Suppressor macrophage treated with lipopolysaccharide for 4 hours (primary cell): ENCODE measurements at regions not wholly inside any gene's neighbourhood (a gene's known extent, or its start where the extent isn't known, plus 50 kb on each side); places are given as distances from the start of the nearest gene placed in this dataset.

Source experiments
- DNase-seq: peaks from one replicate; pipeline ENCODE4 v3.0.0-alpha.2; 2020

DNA sequence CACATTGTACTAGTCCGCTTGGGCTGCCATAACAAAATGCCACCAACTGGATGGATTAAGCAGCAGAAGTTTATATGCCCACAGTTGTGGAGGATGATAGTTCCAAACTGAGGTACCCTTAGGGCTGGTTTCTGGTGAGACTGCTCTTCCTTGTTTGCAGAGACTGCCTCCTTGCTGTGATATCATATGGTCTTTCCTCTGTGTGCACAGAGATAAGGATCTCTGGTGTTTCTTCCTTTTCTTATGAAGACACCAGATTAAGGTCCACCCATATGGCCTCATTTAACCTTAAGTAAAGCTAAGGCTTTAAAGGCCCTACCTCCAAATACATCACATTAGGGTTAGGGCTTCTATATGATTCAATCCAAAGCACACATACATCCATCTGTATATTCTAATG is 738.2 kb upstream of the GCFC2 start:
- no peak for DNase-seq

DNA sequence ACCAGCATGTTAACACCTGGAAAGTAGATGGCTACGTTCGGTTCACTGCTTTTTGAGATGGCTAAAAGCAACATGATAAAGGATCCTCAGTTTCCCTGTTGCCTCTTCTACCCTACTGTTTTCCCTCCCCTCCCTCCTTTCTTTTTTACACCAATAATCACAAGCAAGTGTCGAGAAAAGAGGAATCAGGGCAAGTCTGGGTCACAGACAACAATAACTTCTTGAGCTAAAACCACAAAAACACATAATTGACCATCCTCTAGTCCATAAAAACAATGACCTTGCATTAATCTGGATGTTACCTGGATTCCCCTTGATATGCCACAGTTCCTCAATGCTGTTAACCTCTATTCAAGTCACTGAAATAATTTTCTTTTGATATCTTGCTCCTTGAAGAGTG is 736.6 kb upstream of the GCFC2 start:
- no peak for DNase-seq

DNA sequence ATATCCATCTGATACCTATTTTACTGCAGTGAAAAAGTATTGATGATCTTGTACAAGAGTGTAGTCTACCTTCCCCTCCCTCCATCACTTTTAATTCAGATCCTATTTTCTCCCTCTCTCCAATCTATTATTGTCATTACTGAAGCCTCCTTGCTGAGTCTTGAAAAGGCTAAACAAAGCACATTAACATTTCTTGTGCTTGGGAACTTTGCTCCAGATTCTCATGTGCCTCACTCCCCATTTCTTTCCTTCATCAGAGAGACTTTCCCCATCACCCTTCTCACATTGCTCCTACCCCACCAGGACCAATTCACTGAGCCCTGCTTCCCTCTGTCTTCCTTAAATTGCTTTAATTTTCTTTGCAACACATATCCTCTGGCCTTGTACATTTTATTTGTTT is 736.2 kb upstream of the GCFC2 start:
- no peak for DNase-seq

DNA sequence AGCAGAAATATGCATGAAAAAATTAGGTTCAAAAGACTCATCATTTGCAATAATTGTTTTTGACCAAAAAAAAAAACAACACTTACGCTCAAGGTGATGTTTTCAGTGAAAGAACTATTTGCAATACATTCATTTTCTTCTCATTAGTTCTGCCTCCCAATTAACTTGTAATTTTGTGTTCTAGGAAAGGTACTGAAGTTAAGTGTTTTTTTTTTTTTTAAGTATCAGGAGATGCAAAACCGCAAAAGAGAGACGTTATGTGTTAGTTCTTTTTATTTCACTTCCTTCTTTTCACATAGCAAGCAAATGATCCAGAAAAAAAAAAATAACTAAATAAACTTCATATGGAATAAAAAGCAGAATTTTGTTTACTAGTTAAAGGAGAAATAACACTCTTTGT is 735.2 kb upstream of the GCFC2 start:
- no peak for DNase-seq

GRCh38 chr2:76444732-76445131 is 734.0 kb upstream of the GCFC2 start:
- no peak for DNase-seq

DNA sequence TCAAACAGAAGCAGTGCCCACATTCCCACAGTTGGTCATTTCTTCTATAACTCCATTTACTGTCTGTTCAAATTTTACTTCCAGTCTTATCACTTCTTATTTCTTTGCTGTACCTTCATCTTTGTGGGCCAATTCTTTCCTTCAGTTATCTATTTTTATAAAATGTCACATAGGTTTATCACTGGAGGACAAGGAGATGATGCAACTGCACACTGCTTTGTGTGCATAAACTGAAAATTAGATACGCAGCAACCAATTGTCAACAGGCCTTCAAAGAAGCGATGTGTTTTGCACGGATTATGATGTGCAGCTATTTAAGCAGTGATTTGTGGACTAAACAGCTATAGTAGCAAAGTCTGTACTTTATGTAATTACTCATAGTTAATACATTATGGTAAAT is 726.8 kb upstream of the GCFC2 start:
- DNase-seq, result no peak

GRCh38 chr2:76429374-76429773 is 718.7 kb upstream of the GCFC2 start:
- DNase-seq, result no peak

- DNase-seq, result no peak
Observed at GRCh38 chr2:76427452-76427851, 716.7 kb upstream of the GCFC2 start.

DNA sequence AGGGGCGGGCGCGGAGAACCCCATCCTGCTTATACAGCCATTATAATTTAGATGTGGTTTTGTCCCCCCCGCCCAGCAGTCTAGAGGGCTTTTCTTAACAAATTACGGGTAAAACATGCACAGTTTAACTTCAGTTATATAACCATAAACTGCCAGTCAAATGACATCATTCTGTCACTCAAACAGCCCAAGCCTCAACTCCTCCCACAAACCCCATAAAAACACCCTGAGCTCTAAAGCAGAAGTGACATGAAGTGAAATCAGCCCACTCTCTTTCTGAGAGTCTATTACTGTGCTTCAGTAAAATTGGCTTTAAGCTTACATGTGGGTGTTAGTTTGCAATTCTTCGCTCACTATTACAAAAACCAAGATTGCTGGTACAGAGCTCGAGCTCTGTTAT is 705.1 kb upstream of the GCFC2 start:
- DNase-seq, result peak; percentile 0

DNA sequence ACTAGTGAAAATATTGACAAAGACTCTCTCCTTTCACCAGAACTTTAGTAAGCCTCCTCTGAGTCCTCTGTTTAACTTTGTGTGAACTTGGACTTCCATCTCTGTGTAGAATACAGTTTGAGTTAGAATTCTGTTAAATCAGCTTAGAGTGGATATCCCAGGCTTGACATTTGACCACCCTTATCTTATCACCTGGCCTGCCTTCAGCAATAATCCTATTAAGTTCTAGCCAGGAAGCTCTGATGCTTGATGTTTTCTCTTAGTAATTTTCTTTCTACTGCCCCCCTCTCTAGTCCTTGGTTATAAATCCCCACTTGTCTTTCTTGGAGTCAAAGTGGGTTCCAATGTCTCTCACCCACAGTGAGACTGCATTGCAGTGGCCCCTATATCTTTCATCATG is 702.7 kb upstream of the GCFC2 start:
- DNase-seq, result no peak

GRCh38 chr2:76406134-76406855 is 695.6 kb upstream of the GCFC2 start:
- DNase-seq, result no peak

- DNase-seq, result no peak
Observed at GRCh38 chr2:76393356-76393755, 682.6 kb upstream of the GCFC2 start.

- no peak for DNase-seq
Observed at GRCh38 chr2:76391678-76392077, 681.0 kb upstream of the GCFC2 start.

DNA sequence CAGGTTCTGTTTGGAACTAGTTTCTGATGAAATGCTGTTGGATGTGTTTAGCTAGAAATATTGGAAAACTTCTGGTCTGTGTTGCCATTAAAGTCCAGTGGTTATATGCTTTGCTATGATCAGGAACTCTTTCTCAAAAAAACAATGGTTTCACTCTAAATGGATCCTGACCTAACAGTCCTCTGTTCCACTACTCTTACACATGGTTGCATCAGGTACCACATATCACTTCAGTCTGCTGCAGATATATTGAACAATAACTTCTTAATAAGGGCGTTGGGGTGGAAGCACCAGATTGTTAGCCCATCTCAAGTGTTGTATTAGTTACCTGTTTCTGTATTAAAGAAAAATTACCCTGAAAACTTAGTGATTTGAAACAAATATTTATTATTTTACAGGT is 676.6 kb upstream of the GCFC2 start:
- DNase-seq, result no peak

- no peak for DNase-seq
Observed at GRCh38 chr2:76385943-76386342, 675.2 kb upstream of the GCFC2 start.

- DNase-seq, result no peak
Observed at GRCh38 chr2:76381624-76382023, 670.9 kb upstream of the GCFC2 start.

- no peak for DNase-seq
Observed at GRCh38 chr2:76378140-76378539, 667.4 kb upstream of the GCFC2 start.

DNA sequence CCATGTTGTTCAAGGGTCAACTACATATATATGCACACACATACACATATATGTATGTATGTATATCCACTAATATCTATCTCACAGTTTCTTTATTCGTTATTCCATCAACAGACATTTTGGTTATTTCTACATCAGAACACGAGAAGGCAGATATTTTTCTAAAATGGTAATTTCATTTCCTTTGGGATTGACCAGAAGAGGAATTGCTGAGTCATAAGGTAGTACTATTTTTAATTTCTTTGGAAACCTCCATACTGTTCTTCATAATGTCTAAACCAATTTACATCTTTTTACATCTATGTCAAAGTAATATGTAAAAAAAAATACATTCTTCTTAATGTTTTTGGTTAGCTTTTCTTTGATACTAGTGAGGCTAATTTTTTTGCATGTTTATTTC is 630.7 kb upstream of the GCFC2 start:
- DNase-seq, result no peak

GRCh38 chr2:76332871-76333270 is 622.2 kb upstream of the GCFC2 start:
- DNase-seq, result no peak

GRCh38 chr2:76330865-76331264 is 620.1 kb upstream of the GCFC2 start:
- DNase-seq, result no peak

GRCh38 chr2:76326636-76327035 is 615.9 kb upstream of the GCFC2 start:
- no peak for DNase-seq

DNA sequence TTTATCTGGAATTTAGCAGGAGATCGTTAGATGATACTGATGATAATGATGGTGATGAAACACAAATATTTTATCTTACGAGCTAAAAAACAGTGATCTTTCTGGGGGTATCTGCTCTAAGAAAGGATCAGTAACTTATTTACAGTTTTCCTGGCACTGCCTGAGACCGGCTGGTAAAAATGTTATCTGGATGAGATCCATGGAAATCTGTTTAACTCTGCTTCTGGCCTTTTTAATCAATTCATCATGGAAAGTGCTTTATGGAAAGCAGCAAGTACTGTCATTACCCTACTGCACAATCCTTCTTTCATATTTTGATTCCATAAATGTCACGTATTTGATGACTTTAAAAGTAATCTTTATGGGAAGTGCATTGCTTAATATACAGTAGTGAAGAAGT is 612.7 kb upstream of the GCFC2 start:
- no peak for DNase-seq

DNA sequence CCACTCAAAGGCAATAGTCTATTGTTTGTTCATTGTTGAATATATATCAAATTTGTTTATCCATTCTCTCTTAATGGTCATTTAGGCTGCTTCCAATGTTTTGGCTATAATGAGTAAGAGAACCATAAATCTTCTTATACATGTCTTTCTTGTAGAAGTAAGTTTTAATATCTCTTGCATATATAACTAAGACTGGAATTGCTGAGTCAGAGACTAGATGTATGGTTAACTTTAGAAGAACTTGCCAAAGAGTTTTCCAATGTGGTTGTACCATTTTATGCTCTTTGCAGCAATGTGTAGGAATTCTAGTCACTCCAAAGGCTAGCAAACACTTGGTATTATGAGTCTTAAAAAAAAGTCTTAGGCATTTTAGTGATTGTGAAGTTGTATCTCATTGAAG is 610.0 kb upstream of the GCFC2 start:
- DNase-seq, result no peak

DNA sequence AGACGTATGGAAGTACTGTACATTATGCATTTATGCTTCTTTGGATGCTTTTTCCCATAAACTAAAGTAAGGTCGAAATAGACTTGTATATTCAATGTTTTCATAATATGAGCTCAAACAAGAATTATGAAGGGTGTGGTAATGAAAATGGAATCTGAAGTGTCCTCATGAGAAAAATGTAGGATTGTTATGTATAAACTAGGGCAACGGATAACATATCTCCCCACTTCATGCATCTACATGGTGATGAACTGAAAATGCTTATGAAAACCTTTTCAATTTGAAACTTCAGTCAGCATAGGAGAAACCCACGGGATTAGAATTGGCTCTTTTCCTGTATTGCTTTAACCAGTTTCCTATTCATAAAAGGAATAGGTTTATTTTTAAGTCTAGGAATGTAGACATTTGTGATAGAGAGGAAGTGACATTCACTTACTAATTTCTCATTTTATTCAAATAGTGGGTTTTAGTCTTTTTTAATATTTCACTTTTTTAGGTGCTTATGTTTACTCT is 608.2 kb upstream of the GCFC2 start:
- DNase-seq, result no peak

- DNase-seq, result no peak
Observed at GRCh38 chr2:76316691-76317090, 606.0 kb upstream of the GCFC2 start.
